H1 (cell line): ENCODE measurements at regions not wholly inside any gene's neighbourhood (a gene's known extent, or its start where the extent isn't known, plus 50 kb on each side); places are given as distances from the start of the nearest gene placed in this dataset.

Experiments used
- CTCF ChIA-PET: fragments of 300-600 bp; sonication (Branson Sonifier 250); formaldehyde crosslinking; loops from one replicate; lab custom pipeline; 2021; ENCODE audit not compliant: partially characterized antibody; lab: Charles Lee
- POLR2A ChIA-PET: fragments of 300-600 bp; sonication (Branson Sonifier 250); formaldehyde crosslinking; loops from one replicate; lab custom pipeline; 2021; ENCODE audit warnings: inconsistent platforms; ENCODE audit not compliant: partially characterized antibody; lab: Charles Lee
- DNase-seq, 2 experiments: peaks; one replicate each; pipeline versions ENCODE4 v3.0.0 to v3.0.0-alpha.2; 2010 to 2022; ENCODE audit warnings: low spot score in 2 of 2, low read depth in 1 of 2, mixed read lengths in 1 of 2
- FAIRE-seq: peaks from 2 replicates; lab custom pipeline; 2011; peaks lifted over from hg19 to GRCh38; lab: Jason Lieb, UNC
- H2AFZ ChIP-seq: 2 replicates; pipeline ENCODE4 v1.8.1; 2012; ENCODE audit warnings: low read length, inconsistent platforms
- H2AK5ac ChIP-seq: 2 replicates; pipeline ENCODE4 v1.6.1; 2013; ENCODE audit warnings: low read depth, low read length
- H2BK120ac ChIP-seq: replicated peaks from 2 replicates; pipeline ENCODE3; 2013; ENCODE audit warnings: low read depth, low read length, inconsistent platforms
- H2BK12ac ChIP-seq: 2 replicates; pipeline ENCODE4 v1.6.1; 2013; ENCODE audit warnings: low read depth, low read length
- H2BK15ac ChIP-seq: 2 replicates; pipeline ENCODE4 v1.6.1; 2013; ENCODE audit warnings: low read length
- H2BK20ac ChIP-seq: 2 replicates; pipeline ENCODE4 v1.6.1; 2013; ENCODE audit warnings: low read length
- H2BK5ac ChIP-seq: 2 replicates; pipeline ENCODE4 v1.6.1; 2013; ENCODE audit warnings: low read depth, low read length
- H3K14ac ChIP-seq: 2 replicates; pipeline ENCODE4 v1.6.1; 2013; ENCODE audit warnings: inconsistent platforms; ENCODE audit not compliant: insufficient read length
- H3K18ac ChIP-seq: 2 replicates; pipeline ENCODE4 v1.6.1; 2013; ENCODE audit warnings: low read length; ENCODE audit errors: extremely low read depth
- H3K23ac ChIP-seq: 2 replicates; pipeline ENCODE4 v1.6.1; 2013; ENCODE audit warnings: inconsistent platforms; ENCODE audit not compliant: insufficient read length
- H3K23me2 ChIP-seq: 2 replicates; pipeline ENCODE4 v1.6.1; 2013; ENCODE audit warnings: low read depth, low read length
- H3K27ac ChIP-seq: 2 replicates; pipeline ENCODE4 v1.6.1; 2011; ENCODE audit warnings: low read depth, low read length, inconsistent platforms
- H3K27me3 ChIP-seq, 4 experiments: replicated peaks in 1 of 4; 1 replicate in 1 of 4; 2 replicates in 3 of 4; pipeline versions ENCODE4 v1.6.1 to v1.8.1; 2011 to 2013; ENCODE audit warnings: low read length in 3 of 4, mild to moderate bottlenecking in 3 of 4, inconsistent platforms in 2 of 4, mixed read lengths in 2 of 4, moderate library complexity in 1 of 4; ENCODE audit not compliant: control insufficient read depth in 3 of 4, insufficient read depth in 3 of 4; ENCODE audit errors: extremely low read depth in 1 of 4
- H3K36me3 ChIP-seq, 4 experiments: 2 replicates each; pipeline versions ENCODE4 v1.6.1 to v1.8.1; 2011 to 2013; ENCODE audit warnings: mild to moderate bottlenecking in 4 of 4, low read length in 3 of 4, moderate library complexity in 2 of 4, control low read depth in 1 of 4, inconsistent platforms in 1 of 4; ENCODE audit not compliant: insufficient read depth in 4 of 4, control insufficient read depth in 2 of 4
- H3K4ac ChIP-seq: replicated peaks from 2 replicates; pipeline ENCODE3; 2013; ENCODE audit warnings: low read length, low read depth, mixed read lengths, inconsistent platforms; ENCODE audit not compliant: insufficient read length
- H3K4me1 ChIP-seq, 4 experiments: replicated peaks in 1 of 4; 1 replicate in 1 of 4; 2 replicates in 3 of 4; pipeline versions ENCODE4 v1.6.1 to v1.8.1; 2011 to 2013; ENCODE audit warnings: low read length in 3 of 4, inconsistent platforms in 2 of 4, mixed read lengths in 1 of 4; ENCODE audit not compliant: insufficient read depth in 4 of 4, control insufficient read depth in 3 of 4
- H3K4me2 ChIP-seq, 2 experiments: 2 replicates each; pipeline versions ENCODE4 v1.6.1 to v1.8.1; 2011 to 2013; ENCODE audit warnings: low read depth in 2 of 2, low read length in 2 of 2, control low read depth in 1 of 2, inconsistent platforms in 1 of 2, mild to moderate bottlenecking in 1 of 2; ENCODE audit not compliant: insufficient read depth in 1 of 2
- H3K4me3 ChIP-seq, 4 experiments: fragments of 200-600, 300-600 bp in 1 of 4; sonication (generic), shearing (Covaris generic), sonication (Bioruptor Twin) in 1 of 4; 2 replicates each; pipeline versions ENCODE4 v1.5.1 to v1.8.1; 2011 to 2016; ENCODE audit warnings: low read length in 4 of 4, low read depth in 3 of 4, control low read depth in 2 of 4, inconsistent platforms in 2 of 4, mild to moderate bottlenecking in 2 of 4, mixed read lengths in 1 of 4, moderate library complexity in 1 of 4; ENCODE audit not compliant: insufficient read depth in 2 of 4; ENCODE audit errors: extremely low read depth in 1 of 4
- H3K56ac ChIP-seq: replicated peaks from 2 replicates; pipeline ENCODE3; 2013; ENCODE audit warnings: low read depth, mild to moderate bottlenecking, mixed read lengths, low read length, inconsistent platforms; ENCODE audit not compliant: insufficient read length
- H3K79me1 ChIP-seq: 2 replicates; pipeline ENCODE4 v1.6.1; 2013; ENCODE audit warnings: low read depth, low read length, control low read depth
- H3K79me2 ChIP-seq, 2 experiments: 2 replicates each; pipeline versions ENCODE4 v1.6.1 to v1.8.1; 2012 to 2013; ENCODE audit warnings: low read length in 2 of 2, mild to moderate bottlenecking in 2 of 2, inconsistent platforms in 1 of 2; ENCODE audit not compliant: insufficient read depth in 2 of 2, control insufficient read depth in 1 of 2
- H3K9ac ChIP-seq, 4 experiments: replicated peaks in 1 of 4; 1 replicate in 1 of 4; 2 replicates in 3 of 4; pipeline versions ENCODE4 v1.6.1 to v1.8.1; 2011 to 2013; ENCODE audit warnings: low read depth in 3 of 4, low read length in 3 of 4, control low read depth in 2 of 4, mild to moderate bottlenecking in 2 of 4, moderate library complexity in 2 of 4, inconsistent platforms in 1 of 4; ENCODE audit errors: extremely low read depth in 1 of 4
- H3K9me3 ChIP-seq, 2 experiments: 2 replicates each; pipeline versions ENCODE4 v1.6.1 to v1.8.1; 2012 to 2013; ENCODE audit warnings: mild to moderate bottlenecking in 2 of 2, moderate library complexity in 2 of 2, control low read depth in 1 of 2, inconsistent platforms in 1 of 2, low read depth in 1 of 2, low read length in 1 of 2, mixed read lengths in 1 of 2; ENCODE audit not compliant: insufficient read depth in 2 of 2
- H4K20me1 ChIP-seq, 2 experiments: replicated peaks in 1 of 2; 2 replicates each; pipeline versions ENCODE3 to v1.8.1; 2011 to 2013; ENCODE audit warnings: inconsistent platforms in 2 of 2, low read length in 2 of 2, mild to moderate bottlenecking in 1 of 2; ENCODE audit not compliant: insufficient read depth in 2 of 2, control insufficient read depth in 1 of 2
- H4K5ac ChIP-seq: 2 replicates; pipeline ENCODE4 v1.6.1; 2013; ENCODE audit warnings: low read length, low read depth, mixed read lengths, inconsistent platforms; ENCODE audit not compliant: insufficient read length
- H4K8ac ChIP-seq: 2 replicates; pipeline ENCODE4 v1.8.0; 2013; ENCODE audit warnings: mild to moderate bottlenecking, moderate library complexity, low read length, inconsistent platforms; ENCODE audit not compliant: insufficient read depth; ENCODE audit errors: extremely low read depth
- H4K91ac ChIP-seq: replicated peaks from 2 replicates; pipeline ENCODE3; 2013; ENCODE audit warnings: low read length, mixed read lengths, inconsistent platforms; ENCODE audit not compliant: insufficient read length
- ASH2L ChIP-seq: fragments of 200-600, 300-600 bp; sonication (generic); IDR thresholded peaks from one replicate; pipeline ENCODE4 v1.7.1; 2017; ENCODE audit warnings: low read length
- CTBP2 ChIP-seq: IDR thresholded peaks from 2 replicates; pipeline ENCODE4 v1.7.0; 2011; ENCODE audit warnings: borderline replicate concordance, mild to moderate bottlenecking, moderate library complexity, mixed read lengths, low read length; ENCODE audit not compliant: insufficient read depth, insufficient read length
- HDAC2 ChIP-seq, 2 experiments: fragments of 300-600 bp in 1 of 2; sonication (generic) in 1 of 2; IDR thresholded peaks; 2 replicates each; pipeline ENCODE4 v1.6.1; 2011 to 2012; ENCODE audit warnings: low read depth in 2 of 2, low read length in 2 of 2, mild to moderate bottlenecking in 2 of 2, moderate library complexity in 2 of 2, borderline replicate concordance in 1 of 2, inconsistent platforms in 1 of 2
- JUND ChIP-seq: IDR thresholded peaks from 2 replicates; pipeline ENCODE4 v1.6.1; 2011; ENCODE audit warnings: mild to moderate bottlenecking, improper control_type of control experiment, low read length
- KDM4A ChIP-seq: IDR thresholded peaks from one replicate; pipeline ENCODE4 v1.7.1; 2012; ENCODE audit warnings: low read depth, mild to moderate bottlenecking, moderate library complexity, low read length, inconsistent platforms; ENCODE audit not compliant: severe bottlenecking
- MAFK ChIP-seq: IDR thresholded peaks from 2 replicates; pipeline ENCODE4 v1.6.1; 2012; ENCODE audit warnings: low read depth, mild to moderate bottlenecking, improper control_type of control experiment, low read length
- NRF1 ChIP-seq: IDR thresholded peaks from 2 replicates; pipeline ENCODE4 v1.6.1; 2011; ENCODE audit warnings: mild to moderate bottlenecking, low read depth, low read length, improper control_type of control experiment
- SRF ChIP-seq: IDR thresholded peaks from 2 replicates; pipeline ENCODE4 v1.6.1; 2011; ENCODE audit warnings: mild to moderate bottlenecking, low read depth, low read length, moderate library complexity
- TEAD4 ChIP-seq: IDR thresholded peaks from 2 replicates; pipeline ENCODE4 v1.6.1; 2012; ENCODE audit warnings: low read depth, low read length, inconsistent platforms, mixed read lengths
- USF2 ChIP-seq: IDR thresholded peaks from 2 replicates; pipeline ENCODE4 v1.6.1; 2011; ENCODE audit warnings: low read length, improper control_type of control experiment
- WGBS, 2 experiments: shearing (Covaris generic) in 1 of 2; methylation state at CpG; one replicate each; pipeline versions ENCODE4 v1.1.6 to v1.1.7; 2013 to 2015; ENCODE audit warnings: low lambda C conversion rate in 2 of 2, mixed read lengths in 2 of 2, inconsistent platforms in 1 of 2, low coverage in 1 of 2, missing lambda C conversion rate in 1 of 2; ENCODE audit not compliant: insufficient replicate concordance in 2 of 2, insufficient coverage in 1 of 2, insufficient read length in 1 of 2; ENCODE audit errors: extremely low coverage in 1 of 2, missing lambda C conversion rate in 1 of 2; 5-methylcytosine and 5-hydroxymethylcytosine counted together
- TF ChIP-seq, protein P1 (sequence below): IDR thresholded peaks from 2 replicates; pipeline ENCODE4 v1.6.1; 2012; ENCODE audit warnings: low read length, inconsistent platforms

DNA sequence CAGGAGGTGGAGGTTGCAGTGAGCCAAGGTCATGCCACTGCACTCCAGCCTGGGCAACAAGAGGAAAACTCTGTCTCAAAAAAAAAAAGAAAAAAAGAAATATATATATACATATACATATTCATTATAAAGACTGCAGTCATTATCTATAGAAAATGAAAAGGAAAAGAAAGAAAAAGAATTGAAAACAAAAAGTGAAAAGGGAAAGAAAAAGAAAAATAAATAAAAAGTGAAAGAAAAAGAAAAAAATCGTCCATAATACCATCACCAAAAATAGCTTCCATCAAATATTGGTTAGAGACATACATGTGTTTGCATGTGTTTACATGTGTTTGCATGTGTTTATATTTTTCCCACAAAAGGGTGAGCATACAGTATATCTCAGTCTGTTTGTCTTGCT lies 105.5 kb upstream of the PARD3 start:
- no peak overlapping the region for H3K18ac ChIP-seq
- H2BK20ac ChIP-seq, result no peak overlapping the region
- H2AK5ac ChIP-seq, result no peak overlapping the region
- no peaks in the 10 kb centered on the region for H3K23me2 ChIP-seq
- no peaks in the 10 kb centered on the region for H3K36me3 ChIP-seq
- H3K79me1 ChIP-seq, result no peaks in the 10 kb centered on the region
- no peak overlapping the region for H3K23ac ChIP-seq
- H3K4me3 ChIP-seq, result no peak overlapping the region
- peaks cover 0 to 8% (median 4%) of the 10 kb centered on the region in 4 experiments; a peak in 4 of 7 replicates for H3K4me1 ChIP-seq
- H3K4ac ChIP-seq, result no peak overlapping the region
- no peak overlapping the region for H3K27ac ChIP-seq
- H3K9me3 ChIP-seq, result 0 out of 4 replicates have a peak, but pooled peaks cover 0 to 6% of the 10 kb centered on the region in 2 experiments
- H3K79me2 ChIP-seq, result no peaks in the 10 kb centered on the region
- ChIA-PET CTCF (interaction anchor here (0.9 to 1.3 kb wide), 2 partner anchors 17 to 23 kb away, joined by 3 to 6 read pairs; no protein-coding TSS in a partner anchor), POLR2A (no interaction called here)
- FAIRE-seq (no peak), DNase-seq (no peak)
- no peak overlapping the region for H3K14ac ChIP-seq
- H4K20me1 ChIP-seq, result no peaks in the 10 kb centered on the region
- H4K91ac ChIP-seq, result no peak overlapping the region
- H3K27me3 ChIP-seq, result no peaks in the 10 kb centered on the region
- no peak overlapping the region for H4K8ac ChIP-seq
- H2BK15ac ChIP-seq, result no peak overlapping the region
- no peak overlapping the region for H3K4me2 ChIP-seq
- no peak overlapping the region for H2BK120ac ChIP-seq
- H2BK5ac ChIP-seq, result no peak overlapping the region
- H3K56ac ChIP-seq, result no peak overlapping the region
- 93% methylated on average over 1 of the region's 1 CpG; no CpG with 5 or more reads in 1 of the 2 experiments for WGBS, 2 experiments
- no peak overlapping the region for H2AFZ ChIP-seq
- no peak overlapping the region for H2BK12ac ChIP-seq
- no peak overlapping the region for H3K9ac ChIP-seq
- no peak overlapping the region for H4K5ac ChIP-seq
- TF ChIP-seq MAFK (no peak), SRF (no peak), TEAD4 (no peak), ASH2L (no peak), USF2 (no peak), HDAC2 (IDR thresholded peaks at IDR 0.05; ENCODE audit: borderline replicate concordance in 1 of 2, low read depth in 2 of 2, low read length in 2 of 2) (no peak), KDM4A (no peak), CTBP2 (no peak), JUND (no peak), NRF1 (no peak)
- TF ChIP-seq, protein P1, sequence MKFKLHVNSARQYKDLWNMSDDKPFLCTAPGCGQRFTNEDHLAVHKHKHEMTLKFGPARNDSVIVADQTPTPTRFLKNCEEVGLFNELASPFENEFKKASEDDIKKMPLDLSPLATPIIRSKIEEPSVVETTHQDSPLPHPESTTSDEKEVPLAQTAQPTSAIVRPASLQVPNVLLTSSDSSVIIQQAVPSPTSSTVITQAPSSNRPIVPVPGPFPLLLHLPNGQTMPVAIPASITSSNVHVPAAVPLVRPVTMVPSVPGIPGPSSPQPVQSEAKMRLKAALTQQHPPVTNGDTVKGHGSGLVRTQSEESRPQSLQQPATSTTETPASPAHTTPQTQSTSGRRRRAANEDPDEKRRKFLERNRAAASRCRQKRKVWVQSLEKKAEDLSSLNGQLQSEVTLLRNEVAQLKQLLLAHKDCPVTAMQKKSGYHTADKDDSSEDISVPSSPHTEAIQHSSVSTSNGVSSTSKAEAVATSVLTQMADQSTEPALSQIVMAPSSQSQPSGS, result no peak
